ENCODE measurements at regions not wholly inside any gene's neighbourhood (a gene's known extent, or its start where the extent isn't known, plus 50 kb on each side); places are given as distances from the start of the nearest gene placed in this dataset.

DNA sequence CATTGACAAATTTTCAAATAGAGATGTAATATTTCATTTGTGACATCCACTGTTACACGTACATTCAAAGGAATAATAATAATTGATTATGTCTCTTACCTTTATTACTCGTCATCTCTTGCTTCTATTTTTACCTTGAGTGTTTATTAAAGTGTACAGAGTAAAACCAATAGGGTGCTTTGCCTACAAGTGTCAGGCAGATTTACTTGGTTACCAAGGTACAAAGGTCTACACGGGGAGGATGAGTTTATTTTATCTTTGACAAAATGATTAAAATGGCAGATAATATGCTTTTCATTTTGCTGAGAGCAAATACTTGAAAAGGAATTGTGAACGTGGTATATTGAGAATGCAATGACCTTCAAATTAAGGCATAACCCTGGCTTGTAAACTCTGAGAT lies 137.8 kb upstream of the SOX5 start:
- POLR2A ChIA-PET, result no interaction called here
- Histone ChIP-seq H3K4me1 (ENCODE audit: control insufficient read depth in 1 of 2, insufficient read depth in 2 of 2, low read length in 2 of 2) (no peaks in the 10 kb centered on the region), H3K79me2 (ENCODE audit: insufficient read depth, low read length) (no peaks in the 10 kb centered on the region), H4K20me1 (ENCODE audit: insufficient read depth) (no peaks in the 10 kb centered on the region), H2AFZ (ENCODE audit: low read depth, low read length, poor library complexity, severe bottlenecking) (no peak overlapping the region), H3K27me3 (ENCODE audit: insufficient read depth, low read length) (no peaks in the 10 kb centered on the region), H3K4me2 (ENCODE audit: low read length) (no peak overlapping the region), H3K9ac (ENCODE audit: low read length) (no peak overlapping the region), H3K27ac (ENCODE audit: low read depth, low read length) (no peak overlapping the region), H3K4me3 (replicated peaks in 1 of 2; ENCODE audit: low read depth in 1 of 2, low read length in 2 of 2) (no peak overlapping the region), H3K9me3 (ENCODE audit: control insufficient read depth in 1 of 2, insufficient read depth in 1 of 2, low read depth in 1 of 2, low read length in 2 of 2) (peaks cover 3 to 11% of the 10 kb centered on the region in 2 experiments; a peak in 2 of 4 replicates), H3K36me3 (ENCODE audit: control insufficient read depth in 1 of 2, insufficient read depth in 2 of 2, low read length in 2 of 2) (no peaks in the 10 kb centered on the region), H3K9me2 (ENCODE audit: insufficient read depth) (no peaks in the 10 kb centered on the region)
- CTCF ChIA-PET, result no interaction called here
- RAD21 ChIA-PET (ENCODE audit: low non-redundant PET in 1 of 2, low total read pairs in 2 of 2, uncharacterized antibody in 2 of 2, unreplicated experiment in 2 of 2), result no interaction called here
- TF ChIP-seq, protein P1, sequence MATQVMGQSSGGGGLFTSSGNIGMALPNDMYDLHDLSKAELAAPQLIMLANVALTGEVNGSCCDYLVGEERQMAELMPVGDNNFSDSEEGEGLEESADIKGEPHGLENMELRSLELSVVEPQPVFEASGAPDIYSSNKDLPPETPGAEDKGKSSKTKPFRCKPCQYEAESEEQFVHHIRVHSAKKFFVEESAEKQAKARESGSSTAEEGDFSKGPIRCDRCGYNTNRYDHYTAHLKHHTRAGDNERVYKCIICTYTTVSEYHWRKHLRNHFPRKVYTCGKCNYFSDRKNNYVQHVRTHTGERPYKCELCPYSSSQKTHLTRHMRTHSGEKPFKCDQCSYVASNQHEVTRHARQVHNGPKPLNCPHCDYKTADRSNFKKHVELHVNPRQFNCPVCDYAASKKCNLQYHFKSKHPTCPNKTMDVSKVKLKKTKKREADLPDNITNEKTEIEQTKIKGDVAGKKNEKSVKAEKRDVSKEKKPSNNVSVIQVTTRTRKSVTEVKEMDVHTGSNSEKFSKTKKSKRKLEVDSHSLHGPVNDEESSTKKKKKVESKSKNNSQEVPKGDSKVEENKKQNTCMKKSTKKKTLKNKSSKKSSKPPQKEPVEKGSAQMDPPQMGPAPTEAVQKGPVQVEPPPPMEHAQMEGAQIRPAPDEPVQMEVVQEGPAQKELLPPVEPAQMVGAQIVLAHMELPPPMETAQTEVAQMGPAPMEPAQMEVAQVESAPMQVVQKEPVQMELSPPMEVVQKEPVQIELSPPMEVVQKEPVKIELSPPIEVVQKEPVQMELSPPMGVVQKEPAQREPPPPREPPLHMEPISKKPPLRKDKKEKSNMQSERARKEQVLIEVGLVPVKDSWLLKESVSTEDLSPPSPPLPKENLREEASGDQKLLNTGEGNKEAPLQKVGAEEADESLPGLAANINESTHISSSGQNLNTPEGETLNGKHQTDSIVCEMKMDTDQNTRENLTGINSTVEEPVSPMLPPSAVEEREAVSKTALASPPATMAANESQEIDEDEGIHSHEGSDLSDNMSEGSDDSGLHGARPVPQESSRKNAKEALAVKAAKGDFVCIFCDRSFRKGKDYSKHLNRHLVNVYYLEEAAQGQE (IDR thresholded peaks at IDR 0.05; ENCODE audit: low read depth), result no peak
- TF ChIP-seq CBX3 (IDR thresholded peaks at IDR 0.05; ENCODE audit: low read depth) (no peak), ZNF274 (IDR thresholded peaks at IDR 0.05; ENCODE audit: low read depth, low read length) (no peak), SRF (IDR thresholded peaks at IDR 0.05; ENCODE audit: low read depth) (no peak), POLR2AphosphoS5 (IDR thresholded peaks at IDR 0.05; ENCODE audit: low read depth, low read length) (no peak), YY1 (IDR thresholded peaks at IDR 0.05; ENCODE audit: extremely low read depth, insufficient replicate concordance, low read depth, low read length) (no peak), POLR2A (IDR thresholded peaks at IDR 0.05; ENCODE audit: borderline replicate concordance, extremely low read depth, insufficient read depth, insufficient read length) (no peak), EGR1 (IDR thresholded peaks at IDR 0.05; ENCODE audit: low read depth) (no peak), TCF7L2 (IDR thresholded peaks at IDR 0.05; ENCODE audit: borderline replicate concordance, extremely low read depth, insufficient read depth, insufficient read length) (no peak), ELF1 (IDR thresholded peaks at IDR 0.05; ENCODE audit: borderline replicate concordance, low read depth) (no peak), JUND (IDR thresholded peaks at IDR 0.05) (no peak), SP1 (IDR thresholded peaks at IDR 0.05; ENCODE audit: low read depth) (no peak), CEBPB (IDR thresholded peaks at IDR 0.05; ENCODE audit: low read depth) (no peak), EZH2 (IDR thresholded peaks at IDR 0.05) (no peak), ZFX (IDR thresholded peaks at IDR 0.05) (no peak), RAD21 (IDR thresholded peaks at IDR 0.05; ENCODE audit: low read depth) (no peak), FOSL1 (IDR thresholded peaks at IDR 0.05; ENCODE audit: low read depth) (no peak)
- TF ChIP-seq, protein P2, sequence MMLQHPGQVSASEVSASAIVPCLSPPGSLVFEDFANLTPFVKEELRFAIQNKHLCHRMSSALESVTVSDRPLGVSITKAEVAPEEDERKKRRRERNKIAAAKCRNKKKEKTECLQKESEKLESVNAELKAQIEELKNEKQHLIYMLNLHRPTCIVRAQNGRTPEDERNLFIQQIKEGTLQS (IDR thresholded peaks at IDR 0.05), result no peak
- TF ChIP-seq, protein P3, sequence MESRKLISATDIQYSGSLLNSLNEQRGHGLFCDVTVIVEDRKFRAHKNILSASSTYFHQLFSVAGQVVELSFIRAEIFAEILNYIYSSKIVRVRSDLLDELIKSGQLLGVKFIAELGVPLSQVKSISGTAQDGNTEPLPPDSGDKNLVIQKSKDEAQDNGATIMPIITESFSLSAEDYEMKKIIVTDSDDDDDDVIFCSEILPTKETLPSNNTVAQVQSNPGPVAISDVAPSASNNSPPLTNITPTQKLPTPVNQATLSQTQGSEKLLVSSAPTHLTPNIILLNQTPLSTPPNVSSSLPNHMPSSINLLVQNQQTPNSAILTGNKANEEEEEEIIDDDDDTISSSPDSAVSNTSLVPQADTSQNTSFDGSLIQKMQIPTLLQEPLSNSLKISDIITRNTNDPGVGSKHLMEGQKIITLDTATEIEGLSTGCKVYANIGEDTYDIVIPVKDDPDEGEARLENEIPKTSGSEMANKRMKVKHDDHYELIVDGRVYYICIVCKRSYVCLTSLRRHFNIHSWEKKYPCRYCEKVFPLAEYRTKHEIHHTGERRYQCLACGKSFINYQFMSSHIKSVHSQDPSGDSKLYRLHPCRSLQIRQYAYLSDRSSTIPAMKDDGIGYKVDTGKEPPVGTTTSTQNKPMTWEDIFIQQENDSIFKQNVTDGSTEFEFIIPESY (IDR thresholded peaks at IDR 0.05; ENCODE audit: extremely low read depth, insufficient replicate concordance, low read length), result no peak
- TF ChIP-seq, protein P4, sequence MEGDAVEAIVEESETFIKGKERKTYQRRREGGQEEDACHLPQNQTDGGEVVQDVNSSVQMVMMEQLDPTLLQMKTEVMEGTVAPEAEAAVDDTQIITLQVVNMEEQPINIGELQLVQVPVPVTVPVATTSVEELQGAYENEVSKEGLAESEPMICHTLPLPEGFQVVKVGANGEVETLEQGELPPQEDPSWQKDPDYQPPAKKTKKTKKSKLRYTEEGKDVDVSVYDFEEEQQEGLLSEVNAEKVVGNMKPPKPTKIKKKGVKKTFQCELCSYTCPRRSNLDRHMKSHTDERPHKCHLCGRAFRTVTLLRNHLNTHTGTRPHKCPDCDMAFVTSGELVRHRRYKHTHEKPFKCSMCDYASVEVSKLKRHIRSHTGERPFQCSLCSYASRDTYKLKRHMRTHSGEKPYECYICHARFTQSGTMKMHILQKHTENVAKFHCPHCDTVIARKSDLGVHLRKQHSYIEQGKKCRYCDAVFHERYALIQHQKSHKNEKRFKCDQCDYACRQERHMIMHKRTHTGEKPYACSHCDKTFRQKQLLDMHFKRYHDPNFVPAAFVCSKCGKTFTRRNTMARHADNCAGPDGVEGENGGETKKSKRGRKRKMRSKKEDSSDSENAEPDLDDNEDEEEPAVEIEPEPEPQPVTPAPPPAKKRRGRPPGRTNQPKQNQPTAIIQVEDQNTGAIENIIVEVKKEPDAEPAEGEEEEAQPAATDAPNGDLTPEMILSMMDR (IDR thresholded peaks at IDR 0.05 in 2 of 3, conservative IDR thresholded peaks at IDR 0.05 in 1 of 3; ENCODE audit: borderline replicate concordance in 1 of 3, insufficient read depth in 1 of 3, low read depth in 2 of 3, low read length in 2 of 3), result no peak
- ATAC-seq (no peak), DNase-seq (ENCODE audit: low read depth, low spot score) (no peak)
- intact Hi-C loops (cut with micrococcal nuclease), result no loop called here
- BruUV-seq (replicated peaks), result no TSS peak

Data from HCT116 (cell line).